Liver (tissue), 8 donors: ENCODE measurements at regions not wholly inside any gene's neighbourhood (a gene's known extent, or its start where the extent isn't known, plus 50 kb on each side); places are given as distances from the start of the nearest gene placed in this dataset.

ENCODE experiments used
- DNase-seq: peaks from one replicate; pipeline ENCODE4 v3.0.0-alpha.2; 2017; ENCODE audit warnings: low spot score
- H3K27ac ChIP-seq, 2 donors: one replicate each; pipeline ENCODE4 v1.7.0; 2013; ENCODE audit warnings: inconsistent platforms in 2 of 2, low read length in 2 of 2, control low read depth in 1 of 2, low read depth in 1 of 2, mild to moderate bottlenecking in 1 of 2
- H3K27me3 ChIP-seq, 4 donors: one replicate each; pipeline versions ENCODE4 v1.6.1 to v1.7.0; 2013; ENCODE audit warnings: low read length in 3 of 4, inconsistent platforms in 1 of 4, mild to moderate bottlenecking in 1 of 4, moderate library complexity in 1 of 4; ENCODE audit not compliant: control insufficient read depth in 4 of 4, insufficient read depth in 4 of 4
- H3K36me3 ChIP-seq, 4 donors: one replicate each; pipeline versions ENCODE4 v1.6.1 to v1.7.0; 2013; ENCODE audit warnings: low read length in 3 of 4, mild to moderate bottlenecking in 3 of 4, low read depth in 1 of 4, moderate library complexity in 1 of 4; ENCODE audit not compliant: control insufficient read depth in 4 of 4, insufficient read depth in 3 of 4
- H3K4me1 ChIP-seq, 4 donors: one replicate each; pipeline versions ENCODE4 v1.6.1 to v1.7.0; 2013; ENCODE audit warnings: low read length in 3 of 4, mild to moderate bottlenecking in 3 of 4, moderate library complexity in 1 of 4; ENCODE audit not compliant: control insufficient read depth in 4 of 4, insufficient read depth in 4 of 4
- H3K4me3 ChIP-seq, 3 donors: one replicate each; pipeline versions ENCODE4 v1.6.1 to v1.7.0; 2013; ENCODE audit warnings: low read length in 3 of 3, control low read depth in 1 of 3, low read depth in 1 of 3, mild to moderate bottlenecking in 1 of 3
- H3K9ac ChIP-seq, 2 donors: one replicate each; pipeline ENCODE4 v1.7.0; 2013; ENCODE audit warnings: low read length in 2 of 2, mild to moderate bottlenecking in 2 of 2, moderate library complexity in 2 of 2, control low read depth in 1 of 2, low read depth in 1 of 2
- H3K9me3 ChIP-seq, 4 donors: one replicate each; pipeline versions ENCODE4 v1.6.1 to v1.7.0; 2013; ENCODE audit warnings: low read length in 3 of 4; ENCODE audit not compliant: control insufficient read depth in 4 of 4
- EGR1 ChIP-seq, 2 donors: IDR thresholded peaks; 2 replicates each; pipeline ENCODE4 v1.6.1; 2016 to 2018; ENCODE audit warnings: antibody characterized with exemption in 2 of 2, low read depth in 2 of 2
- FOXA2 ChIP-seq: IDR thresholded peaks from 2 replicates; pipeline ENCODE4 v1.6.1; 2016; ENCODE audit warnings: antibody characterized with exemption
- GABPA ChIP-seq, 2 donors: IDR thresholded peaks in 1 of 2; conservative IDR thresholded peaks in 1 of 2; 2 replicates each; pipeline ENCODE4 v1.6.1; 2016; ENCODE audit warnings: antibody characterized with exemption in 2 of 2, mild to moderate bottlenecking in 1 of 2, moderate library complexity in 1 of 2
- HNF4A ChIP-seq, 2 donors: conservative IDR thresholded peaks; 2 replicates each; pipeline ENCODE4 v1.6.1; 2016; ENCODE audit warnings: antibody characterized with exemption in 2 of 2, mild to moderate bottlenecking in 2 of 2
- HNF4G ChIP-seq: IDR thresholded peaks from 2 replicates; pipeline ENCODE4 v1.6.1; 2016; ENCODE audit warnings: antibody characterized with exemption
- NR2F2 ChIP-seq: IDR thresholded peaks from 2 replicates; pipeline ENCODE4 v1.6.1; 2016; ENCODE audit warnings: antibody characterized with exemption
- RAD21 ChIP-seq, 2 donors: IDR thresholded peaks; 2 replicates each; pipeline ENCODE4 v1.6.1; 2016; ENCODE audit warnings: antibody characterized with exemption in 2 of 2, mild to moderate bottlenecking in 2 of 2
- RXRA ChIP-seq, 2 donors: IDR thresholded peaks; 2 replicates each; pipeline ENCODE4 v1.6.1; 2017 to 2018; ENCODE audit warnings: antibody characterized with exemption in 2 of 2, mild to moderate bottlenecking in 1 of 2
- YY1 ChIP-seq: IDR thresholded peaks from 2 replicates; pipeline ENCODE4 v1.6.1; 2016; ENCODE audit warnings: antibody characterized with exemption, mild to moderate bottlenecking
- WGBS: extraction: QIAGEN DNeasy Blood & Tissue Kit; methylation state at CpG from one replicate; pipeline ENCODE4 v1.1.7; 2013; 5-methylcytosine and 5-hydroxymethylcytosine counted together
- TF ChIP-seq, protein P1 (sequence below): fragments of 150-350 bp; IDR thresholded peaks from 2 replicates; pipeline ENCODE4 v1.5.1; 2017; ENCODE audit warnings: improper control_type of control experiment, low read depth, low read length; ENCODE audit not compliant: missing input control
- TF ChIP-seq, protein P2 (sequence below): IDR thresholded peaks from 2 replicates; pipeline ENCODE4 v1.6.1; 2016; ENCODE audit warnings: antibody characterized with exemption
- TF ChIP-seq, protein P3 (sequence below): IDR thresholded peaks from 2 replicates; pipeline ENCODE4 v1.6.1; 2016; ENCODE audit warnings: antibody characterized with exemption, mild to moderate bottlenecking
- donor health status: healthy.
- donor health status: healthy.
- donor health status: healthy.
- donor health status: healthy.
- donor health status: healthy.

DNA sequence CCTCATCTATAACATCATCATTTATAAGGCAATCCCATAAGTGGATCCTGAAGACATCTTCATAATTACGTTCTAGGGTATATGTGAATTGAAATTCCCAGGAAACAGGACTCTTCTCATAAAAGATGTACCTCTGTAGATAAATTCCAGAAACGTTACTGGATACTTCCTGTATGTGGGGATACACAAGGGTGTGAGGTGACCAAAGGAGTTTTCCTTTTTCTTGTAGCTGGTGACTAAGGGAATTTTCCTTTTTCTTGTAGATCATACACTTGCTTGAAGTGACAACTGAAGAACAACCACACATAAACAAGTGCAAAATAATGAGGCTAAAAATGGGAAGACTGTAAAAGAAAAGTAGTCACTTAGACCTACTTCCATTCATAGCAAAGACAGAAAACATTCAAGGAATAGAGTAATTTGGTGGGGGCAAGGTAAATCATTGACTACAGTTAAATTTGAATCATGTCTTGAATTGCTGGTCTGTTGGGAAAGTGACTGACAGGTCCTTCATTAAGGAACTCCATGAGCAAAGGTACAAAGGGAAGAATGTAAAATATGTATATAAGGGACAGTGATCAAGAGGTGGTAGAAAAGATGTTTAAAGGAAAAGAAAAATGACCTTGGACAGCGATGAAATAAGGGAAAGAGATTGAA is 53.2 kb upstream of the UBE2E3 start:
- WGBS, result 61% methylated on average over 3 of the region's 3 CpGs

DNA sequence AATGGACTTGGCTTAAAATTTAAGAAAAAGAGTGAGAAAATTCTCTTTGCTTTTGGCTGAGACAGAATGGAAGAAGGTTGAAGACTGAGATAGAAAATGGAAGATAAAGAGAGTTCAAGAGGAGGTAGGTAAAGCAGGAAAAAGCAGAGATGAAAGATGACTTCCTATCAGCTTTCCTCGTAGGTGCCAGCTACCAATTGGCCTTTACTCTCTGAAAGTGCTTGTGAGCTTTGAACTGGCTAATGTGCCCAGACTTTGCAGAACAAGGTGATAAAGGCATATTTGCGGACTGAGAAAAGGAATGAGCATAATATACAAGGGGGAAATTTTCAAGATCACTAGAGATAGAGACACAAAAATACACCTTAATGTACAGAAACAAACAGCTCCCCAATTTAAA is 54.7 kb upstream of the UBE2E3 start:
- no peaks in the 10 kb centered on the region for H3K4me1 ChIP-seq
- no peaks in the 10 kb centered on the region for H3K9me3 ChIP-seq
- no peaks in the 10 kb centered on the region for H3K36me3 ChIP-seq
- no peaks in the 10 kb centered on the region for H3K27me3 ChIP-seq
- DNase-seq, result no peak
- no peak overlapping the region for H3K4me3 ChIP-seq
- H3K27ac ChIP-seq, result no peak overlapping the region
- TF ChIP-seq HNF4A (conservative IDR thresholded peaks at IDR 0.05) (no peak), NR2F2 (no peak), RAD21 (IDR thresholded peaks at IDR 0.05) (no peak), GABPA (IDR thresholded peaks at IDR 0.05 in 1 of 2, conservative IDR thresholded peaks at IDR 0.05 in 1 of 2) (no peak)
- H3K9ac ChIP-seq, result no peak overlapping the region
- 69% methylated on average over 2 of the region's 2 CpGs for WGBS

More for the DNA sequence above, 53.2 kb upstream of the UBE2E3 start:
- no peaks in the 10 kb centered on the region for H3K4me1 ChIP-seq
- H3K36me3 ChIP-seq, result no peaks in the 10 kb centered on the region
- H3K27me3 ChIP-seq, result no peaks in the 10 kb centered on the region
- no peak overlapping the region for H3K9ac ChIP-seq
- no peak overlapping the region for H3K4me3 ChIP-seq
- H3K9me3 ChIP-seq, result no peaks in the 10 kb centered on the region
- H3K27ac ChIP-seq, result no peak overlapping the region
- TF ChIP-seq FOXA2, result no peak
- no peak for TF ChIP-seq HNF4G
- TF ChIP-seq RXRA (IDR thresholded peaks at IDR 0.05), result no peak
- no peak for TF ChIP-seq RAD21 (IDR thresholded peaks at IDR 0.05)
- no peak for TF ChIP-seq HNF4A (conservative IDR thresholded peaks at IDR 0.05)
- no peak for TF ChIP-seq YY1
- TF ChIP-seq, protein P1, sequence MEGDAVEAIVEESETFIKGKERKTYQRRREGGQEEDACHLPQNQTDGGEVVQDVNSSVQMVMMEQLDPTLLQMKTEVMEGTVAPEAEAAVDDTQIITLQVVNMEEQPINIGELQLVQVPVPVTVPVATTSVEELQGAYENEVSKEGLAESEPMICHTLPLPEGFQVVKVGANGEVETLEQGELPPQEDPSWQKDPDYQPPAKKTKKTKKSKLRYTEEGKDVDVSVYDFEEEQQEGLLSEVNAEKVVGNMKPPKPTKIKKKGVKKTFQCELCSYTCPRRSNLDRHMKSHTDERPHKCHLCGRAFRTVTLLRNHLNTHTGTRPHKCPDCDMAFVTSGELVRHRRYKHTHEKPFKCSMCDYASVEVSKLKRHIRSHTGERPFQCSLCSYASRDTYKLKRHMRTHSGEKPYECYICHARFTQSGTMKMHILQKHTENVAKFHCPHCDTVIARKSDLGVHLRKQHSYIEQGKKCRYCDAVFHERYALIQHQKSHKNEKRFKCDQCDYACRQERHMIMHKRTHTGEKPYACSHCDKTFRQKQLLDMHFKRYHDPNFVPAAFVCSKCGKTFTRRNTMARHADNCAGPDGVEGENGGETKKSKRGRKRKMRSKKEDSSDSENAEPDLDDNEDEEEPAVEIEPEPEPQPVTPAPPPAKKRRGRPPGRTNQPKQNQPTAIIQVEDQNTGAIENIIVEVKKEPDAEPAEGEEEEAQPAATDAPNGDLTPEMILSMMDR, result no peak
- no peak for TF ChIP-seq GABPA (IDR thresholded peaks at IDR 0.05 in 1 of 2, conservative IDR thresholded peaks at IDR 0.05 in 1 of 2)
- TF ChIP-seq, protein P2, sequence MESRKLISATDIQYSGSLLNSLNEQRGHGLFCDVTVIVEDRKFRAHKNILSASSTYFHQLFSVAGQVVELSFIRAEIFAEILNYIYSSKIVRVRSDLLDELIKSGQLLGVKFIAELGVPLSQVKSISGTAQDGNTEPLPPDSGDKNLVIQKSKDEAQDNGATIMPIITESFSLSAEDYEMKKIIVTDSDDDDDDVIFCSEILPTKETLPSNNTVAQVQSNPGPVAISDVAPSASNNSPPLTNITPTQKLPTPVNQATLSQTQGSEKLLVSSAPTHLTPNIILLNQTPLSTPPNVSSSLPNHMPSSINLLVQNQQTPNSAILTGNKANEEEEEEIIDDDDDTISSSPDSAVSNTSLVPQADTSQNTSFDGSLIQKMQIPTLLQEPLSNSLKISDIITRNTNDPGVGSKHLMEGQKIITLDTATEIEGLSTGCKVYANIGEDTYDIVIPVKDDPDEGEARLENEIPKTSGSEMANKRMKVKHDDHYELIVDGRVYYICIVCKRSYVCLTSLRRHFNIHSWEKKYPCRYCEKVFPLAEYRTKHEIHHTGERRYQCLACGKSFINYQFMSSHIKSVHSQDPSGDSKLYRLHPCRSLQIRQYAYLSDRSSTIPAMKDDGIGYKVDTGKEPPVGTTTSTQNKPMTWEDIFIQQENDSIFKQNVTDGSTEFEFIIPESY, result no peak
- no peak for TF ChIP-seq NR2F2
- TF ChIP-seq EGR1 (IDR thresholded peaks at IDR 0.05; ENCODE audit: low read depth in 2 of 2), result no peak
- TF ChIP-seq, protein P3, sequence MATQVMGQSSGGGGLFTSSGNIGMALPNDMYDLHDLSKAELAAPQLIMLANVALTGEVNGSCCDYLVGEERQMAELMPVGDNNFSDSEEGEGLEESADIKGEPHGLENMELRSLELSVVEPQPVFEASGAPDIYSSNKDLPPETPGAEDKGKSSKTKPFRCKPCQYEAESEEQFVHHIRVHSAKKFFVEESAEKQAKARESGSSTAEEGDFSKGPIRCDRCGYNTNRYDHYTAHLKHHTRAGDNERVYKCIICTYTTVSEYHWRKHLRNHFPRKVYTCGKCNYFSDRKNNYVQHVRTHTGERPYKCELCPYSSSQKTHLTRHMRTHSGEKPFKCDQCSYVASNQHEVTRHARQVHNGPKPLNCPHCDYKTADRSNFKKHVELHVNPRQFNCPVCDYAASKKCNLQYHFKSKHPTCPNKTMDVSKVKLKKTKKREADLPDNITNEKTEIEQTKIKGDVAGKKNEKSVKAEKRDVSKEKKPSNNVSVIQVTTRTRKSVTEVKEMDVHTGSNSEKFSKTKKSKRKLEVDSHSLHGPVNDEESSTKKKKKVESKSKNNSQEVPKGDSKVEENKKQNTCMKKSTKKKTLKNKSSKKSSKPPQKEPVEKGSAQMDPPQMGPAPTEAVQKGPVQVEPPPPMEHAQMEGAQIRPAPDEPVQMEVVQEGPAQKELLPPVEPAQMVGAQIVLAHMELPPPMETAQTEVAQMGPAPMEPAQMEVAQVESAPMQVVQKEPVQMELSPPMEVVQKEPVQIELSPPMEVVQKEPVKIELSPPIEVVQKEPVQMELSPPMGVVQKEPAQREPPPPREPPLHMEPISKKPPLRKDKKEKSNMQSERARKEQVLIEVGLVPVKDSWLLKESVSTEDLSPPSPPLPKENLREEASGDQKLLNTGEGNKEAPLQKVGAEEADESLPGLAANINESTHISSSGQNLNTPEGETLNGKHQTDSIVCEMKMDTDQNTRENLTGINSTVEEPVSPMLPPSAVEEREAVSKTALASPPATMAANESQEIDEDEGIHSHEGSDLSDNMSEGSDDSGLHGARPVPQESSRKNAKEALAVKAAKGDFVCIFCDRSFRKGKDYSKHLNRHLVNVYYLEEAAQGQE, result no peak
- no peak for DNase-seq
